ENCODE measurements at regions not wholly inside any gene's neighbourhood (a gene's known extent, or its start where the extent isn't known, plus 50 kb on each side); places are given as distances from the start of the nearest gene placed in this dataset.

GRCh38 chr5:165882099-165882498 lies 2376.7 kb downstream of the MAT2B start:
- no peak for DNase-seq (ENCODE audit: low spot score)
- in situ Hi-C loops (cut with MboI; ENCODE audit: low pct_unique_long_range_greater_than_20kb, low sequenced_read_pairs, unreplicated experiment) = no loop called here
- no peak for TF ChIP-seq CTCF (IDR thresholded peaks at IDR 0.05; ENCODE audit: extremely low read depth, insufficient read depth, missing control alignments)

GRCh38 chr5:165885623-165886350 lies 2380.4 kb downstream of the MAT2B start:
- no peak for TF ChIP-seq CTCF (IDR thresholded peaks at IDR 0.05; ENCODE audit: extremely low read depth, insufficient read depth, missing control alignments)
- DNase-seq (ENCODE audit: low spot score) = no peak
- in situ Hi-C loops (cut with MboI; ENCODE audit: low pct_unique_long_range_greater_than_20kb, low sequenced_read_pairs, unreplicated experiment) = no loop called here

GRCh38 chr5:165887147-165887546 lies 2381.7 kb downstream of the MAT2B start:
- in situ Hi-C loops (cut with MboI; ENCODE audit: low pct_unique_long_range_greater_than_20kb, low sequenced_read_pairs, unreplicated experiment) = no loop called here
- no peak for TF ChIP-seq CTCF (IDR thresholded peaks at IDR 0.05; ENCODE audit: extremely low read depth, insufficient read depth, missing control alignments)
- no peak for DNase-seq (ENCODE audit: low spot score)

GRCh38 chr5:165892383-165892782 lies 2387.0 kb downstream of the MAT2B start:
- no peak for TF ChIP-seq CTCF (IDR thresholded peaks at IDR 0.05; ENCODE audit: extremely low read depth, insufficient read depth, missing control alignments)
- in situ Hi-C loops (cut with MboI; ENCODE audit: low pct_unique_long_range_greater_than_20kb, low sequenced_read_pairs, unreplicated experiment) = no loop called here
- no peak for DNase-seq (ENCODE audit: low spot score)

GRCh38 chr5:165894916-165895315 lies 2389.5 kb downstream of the MAT2B start:
- TF ChIP-seq CTCF (IDR thresholded peaks at IDR 0.05; ENCODE audit: extremely low read depth, insufficient read depth, missing control alignments) = no peak
- in situ Hi-C loops (cut with MboI; ENCODE audit: low pct_unique_long_range_greater_than_20kb, low sequenced_read_pairs, unreplicated experiment) = no loop called here
- no peak for DNase-seq (ENCODE audit: low spot score)

- no peak for TF ChIP-seq CTCF (IDR thresholded peaks at IDR 0.05; ENCODE audit: extremely low read depth, insufficient read depth, missing control alignments)
- in situ Hi-C loops (cut with MboI; ENCODE audit: low pct_unique_long_range_greater_than_20kb, low sequenced_read_pairs, unreplicated experiment) = no loop called here
- DNase-seq (ENCODE audit: low spot score) = no peak
Observed at GRCh38 chr5:165903835-165904234, 2387.6 kb upstream of the WWC1 start.
